DMS114 treated with DMSO at 0.1 percent for 48 hours (cell line): ENCODE measurements at regions not wholly inside any gene's neighbourhood (a gene's known extent, or its start where the extent isn't known, plus 50 kb on each side); places are given as distances from the start of the nearest gene placed in this dataset.

ENCODE experiments used
- DNase-seq: peaks from one replicate; lab custom pipeline; 2025; ENCODE audit not compliant: unreplicated experiment; lab: John Stamatoyannopoulos, UW

DNA sequence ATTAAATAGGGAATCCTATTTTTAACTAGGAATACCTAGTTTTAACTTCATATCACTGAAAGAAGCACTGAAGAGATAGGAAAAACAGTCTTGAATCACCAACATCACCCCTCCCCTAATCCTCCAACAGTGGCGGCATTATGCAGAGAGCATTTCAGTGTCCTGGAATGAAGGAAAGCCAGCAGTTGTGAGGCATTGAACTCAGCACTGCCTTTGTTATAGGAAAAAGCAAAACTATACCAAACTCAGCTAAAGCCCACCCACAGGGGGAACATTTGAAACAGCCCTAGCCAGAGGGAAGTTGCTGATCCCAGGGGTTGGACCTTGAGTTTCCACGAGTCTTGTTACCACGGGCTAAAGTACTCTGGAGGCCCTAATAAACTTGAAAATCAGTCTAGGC is 310.6 kb upstream of the EDIL3 start:
- no peak for DNase-seq

DNA sequence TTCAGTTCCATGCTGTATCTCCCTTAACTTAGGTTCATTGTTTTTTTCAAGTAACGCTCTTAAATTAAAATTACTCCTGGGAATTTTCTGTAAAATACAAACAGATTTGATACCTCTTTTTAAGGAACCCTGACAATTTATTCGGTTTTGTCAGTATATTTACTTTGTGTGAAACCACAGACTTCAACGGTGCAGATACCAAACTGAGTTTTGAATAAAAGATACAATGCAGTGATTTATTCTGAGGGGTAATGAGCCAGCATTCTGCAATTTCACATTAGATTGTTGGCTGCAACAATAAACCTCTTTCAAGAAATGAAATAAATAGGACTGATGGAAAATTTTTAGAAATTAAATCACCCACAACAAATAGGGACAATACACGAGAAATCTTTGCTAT is 308.6 kb upstream of the EDIL3 start:
- DNase-seq, result no peak

DNA sequence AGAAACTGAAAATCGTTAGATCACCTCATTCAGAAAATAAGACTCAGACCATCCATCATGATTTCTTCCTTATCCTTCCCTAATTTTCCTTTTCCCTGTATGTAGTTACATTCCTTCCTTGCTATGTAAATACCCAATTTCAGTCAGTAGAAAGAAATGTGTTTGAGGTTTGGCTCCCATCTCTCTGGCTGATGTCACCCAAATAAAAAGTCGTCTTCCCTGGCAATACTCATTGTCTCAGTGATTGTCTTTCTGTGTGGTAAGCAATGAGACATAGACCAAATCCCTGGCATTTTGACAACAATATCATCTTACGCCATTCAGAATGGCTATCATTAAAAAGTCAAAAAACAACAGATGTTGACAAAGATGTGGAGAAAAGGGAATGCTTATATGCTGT is 303.9 kb upstream of the EDIL3 start:
- DNase-seq, result no peak

DNA sequence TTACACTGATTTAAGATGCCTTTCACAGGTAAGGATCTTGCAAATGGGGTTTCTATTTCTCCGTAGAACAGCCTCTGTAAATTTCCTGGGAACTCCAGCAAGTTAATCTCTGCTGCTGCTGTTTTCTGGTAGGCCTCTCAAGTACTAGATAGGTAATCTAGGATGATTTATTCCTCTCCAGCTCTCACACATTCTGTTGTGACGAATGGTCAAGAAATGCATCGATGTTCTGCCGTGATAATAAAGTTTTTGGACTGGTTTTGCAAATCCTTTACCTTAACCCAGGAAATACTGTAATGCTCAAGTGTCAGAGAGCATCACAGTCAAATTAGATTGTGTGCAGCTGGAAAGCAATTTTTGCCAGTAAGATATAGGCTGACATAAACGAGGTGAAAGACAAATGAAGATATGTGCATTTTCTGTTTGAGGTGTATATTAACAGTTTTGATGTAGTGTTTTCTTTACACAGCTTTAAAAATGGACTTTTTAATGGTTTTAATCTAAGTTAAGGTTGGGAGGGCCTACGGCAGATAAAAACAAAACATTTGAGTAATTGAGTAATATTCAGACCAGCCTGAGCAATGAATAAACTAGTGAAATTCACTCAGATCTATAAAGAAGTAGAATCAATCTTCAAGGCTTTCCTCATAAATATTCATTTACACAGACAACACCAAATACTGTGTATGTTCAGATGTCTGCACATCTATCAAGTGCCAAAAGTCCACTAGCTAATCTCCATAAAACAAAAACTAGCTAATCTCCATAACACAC is 300.6 kb upstream of the EDIL3 start:
- DNase-seq, result no peak

GRCh38 chr5:84683594-84683993 is 298.9 kb upstream of the EDIL3 start:
- DNase-seq, result no peak

DNA sequence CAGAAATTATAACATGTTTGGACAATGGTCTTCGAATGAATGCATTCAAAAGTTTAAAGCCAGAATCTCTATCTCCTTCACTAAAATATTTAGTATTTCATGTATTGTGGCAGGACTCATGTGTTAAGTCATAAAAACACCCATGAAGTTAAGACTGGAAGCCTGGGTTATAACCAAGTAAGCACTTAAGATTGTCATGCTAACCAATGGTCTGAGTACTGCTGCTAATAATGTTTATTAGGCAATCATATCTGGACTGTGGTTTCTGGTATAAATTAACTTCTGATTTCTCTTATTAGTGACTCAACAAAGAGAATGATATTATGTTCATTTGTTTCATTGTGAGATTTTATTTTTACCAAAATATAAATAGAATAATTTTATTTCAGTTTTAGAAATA is 297.9 kb upstream of the EDIL3 start:
- DNase-seq, result no peak

GRCh38 chr5:84680908-84681307 is 296.2 kb upstream of the EDIL3 start:
- no peak for DNase-seq

- no peak for DNase-seq
Observed at GRCh38 chr5:84673785-84674184, 289.1 kb upstream of the EDIL3 start.

DNA sequence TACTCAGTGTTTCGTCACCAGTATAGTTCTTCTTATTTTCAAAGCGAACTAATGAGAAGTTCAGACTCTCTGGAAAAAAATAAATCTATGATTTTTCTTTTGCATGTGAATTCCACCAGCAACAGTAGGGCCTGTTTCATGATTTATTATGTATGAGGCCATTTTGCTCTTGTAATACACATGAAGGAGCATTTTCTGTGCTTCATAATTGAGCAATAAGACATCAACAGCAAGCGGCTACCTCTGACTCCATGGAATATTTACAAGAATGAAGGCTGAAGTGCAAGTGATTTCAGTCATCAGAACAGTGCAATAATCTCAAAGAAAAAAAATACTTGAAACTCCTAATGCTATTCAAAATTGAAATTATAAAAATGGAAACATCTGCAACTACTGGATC is 282.9 kb upstream of the EDIL3 start:
- no peak for DNase-seq

DNA sequence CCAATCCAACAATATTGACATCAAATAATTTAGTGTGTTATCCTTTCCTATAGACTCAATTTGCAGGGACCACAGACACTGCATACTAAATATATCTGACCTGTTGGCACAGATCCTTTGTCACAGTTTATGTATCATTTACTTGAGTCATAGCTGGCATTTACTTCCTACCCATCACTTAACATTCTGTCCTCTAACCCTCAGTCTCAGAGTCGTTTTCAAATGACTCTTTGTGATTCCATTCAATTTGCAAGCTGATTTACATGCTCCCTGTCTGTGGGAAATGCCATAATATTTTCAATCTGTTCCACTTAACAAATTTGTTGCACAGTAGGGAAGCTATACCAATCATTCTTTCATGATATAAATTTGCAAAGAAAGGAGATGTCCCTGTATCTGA is 265.7 kb upstream of the EDIL3 start:
- no peak for DNase-seq

DNA sequence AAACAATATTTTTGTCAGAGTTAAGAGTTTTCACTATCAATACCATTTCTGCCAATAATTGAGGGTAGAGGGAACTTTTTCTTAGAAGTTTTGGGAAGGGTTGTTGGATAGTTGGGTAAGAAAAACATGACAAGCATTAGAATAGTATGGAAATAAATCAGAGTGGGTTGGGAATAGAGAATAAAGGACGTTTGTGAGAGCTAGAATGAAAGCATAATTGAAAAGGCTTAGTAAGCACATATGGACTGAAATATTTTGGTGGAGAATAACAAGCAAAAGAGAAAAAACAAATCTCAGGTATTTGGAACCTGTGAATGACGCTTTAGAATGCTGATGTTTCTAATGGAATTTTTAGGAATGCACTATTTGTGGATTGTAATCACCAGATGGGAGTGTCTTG is 262.9 kb upstream of the EDIL3 start:
- DNase-seq, result no peak

DNA sequence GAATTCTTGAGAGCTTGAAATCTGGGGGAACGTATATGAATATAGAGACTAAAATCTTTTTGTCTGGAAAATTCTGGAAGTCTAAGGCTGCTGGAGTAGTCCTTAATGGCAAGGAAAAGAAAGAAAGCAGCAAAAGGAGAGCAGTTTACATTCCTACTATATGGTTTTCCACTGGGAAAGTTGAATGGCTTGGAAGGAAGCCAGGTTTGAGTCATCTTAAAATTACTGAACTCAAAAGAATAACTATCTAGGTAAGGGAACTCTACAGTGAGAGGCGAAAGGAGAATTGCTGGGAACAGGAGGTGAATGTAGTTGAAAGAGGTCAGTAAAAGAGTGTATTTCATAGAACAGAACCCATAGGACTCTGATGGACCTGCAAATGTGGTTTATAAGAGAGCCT is 258.1 kb upstream of the EDIL3 start:
- DNase-seq, result no peak

DNA sequence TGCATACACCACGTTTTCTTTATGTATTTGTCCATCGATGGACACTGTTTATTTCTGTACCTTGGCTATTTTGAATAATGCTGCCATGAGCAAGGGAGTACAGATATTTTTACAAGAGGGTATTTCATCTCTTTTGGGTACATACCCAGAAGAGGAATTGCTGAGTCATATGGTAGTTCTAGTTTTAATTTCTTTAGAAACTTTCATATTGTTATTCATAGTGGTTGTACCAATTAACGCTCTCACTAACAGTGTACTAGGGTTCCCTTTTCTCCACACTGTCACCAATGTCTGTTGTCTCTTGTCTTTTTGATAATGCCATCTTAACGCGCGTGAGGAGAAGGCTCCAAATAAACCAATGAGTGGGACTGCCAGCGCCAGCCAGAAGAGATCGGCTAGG is 257.6 kb upstream of the EDIL3 start:
- no peak for DNase-seq

DNA sequence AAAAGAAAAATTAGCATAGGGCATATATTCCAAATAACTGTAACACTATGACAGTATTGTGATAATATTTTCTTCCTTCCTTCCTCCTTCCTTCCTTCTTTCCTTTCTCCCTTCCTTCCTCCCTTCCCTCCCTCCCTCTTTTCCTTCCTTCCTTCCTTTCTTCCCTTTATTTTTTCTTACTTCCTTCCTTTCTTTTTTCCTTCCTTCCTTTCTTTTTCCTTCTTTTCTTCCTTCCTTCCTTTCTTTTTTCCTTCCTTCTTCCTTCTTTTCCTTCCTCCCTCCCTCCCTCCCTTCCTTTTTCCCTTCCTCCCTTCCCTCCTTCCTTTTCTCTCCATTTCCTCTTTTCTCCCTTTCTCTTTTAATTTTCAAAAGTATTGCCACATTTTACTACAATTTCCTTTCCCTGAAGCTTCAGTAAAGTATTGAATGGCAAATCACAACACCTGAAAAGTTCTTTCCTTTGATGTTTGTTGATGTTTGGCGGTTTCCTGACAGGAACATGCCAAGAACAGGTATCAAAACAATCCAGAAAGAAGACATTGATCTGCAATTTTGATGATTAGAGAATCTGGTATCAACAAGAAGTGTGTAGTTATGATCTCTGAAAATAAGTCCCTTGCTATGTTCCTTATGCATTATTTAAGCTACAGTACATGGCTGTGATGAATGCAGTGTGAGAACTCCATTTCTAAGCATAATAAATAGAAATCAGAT is 253.1 kb upstream of the EDIL3 start:
- DNase-seq, result no peak

- no peak for DNase-seq
Observed at GRCh38 chr5:84635235-84636055, 250.8 kb upstream of the EDIL3 start.

GRCh38 chr5:84634256-84634655 is 249.6 kb upstream of the EDIL3 start:
- no peak for DNase-seq

GRCh38 chr5:84632418-84632817 is 247.7 kb upstream of the EDIL3 start:
- DNase-seq, result no peak

DNA sequence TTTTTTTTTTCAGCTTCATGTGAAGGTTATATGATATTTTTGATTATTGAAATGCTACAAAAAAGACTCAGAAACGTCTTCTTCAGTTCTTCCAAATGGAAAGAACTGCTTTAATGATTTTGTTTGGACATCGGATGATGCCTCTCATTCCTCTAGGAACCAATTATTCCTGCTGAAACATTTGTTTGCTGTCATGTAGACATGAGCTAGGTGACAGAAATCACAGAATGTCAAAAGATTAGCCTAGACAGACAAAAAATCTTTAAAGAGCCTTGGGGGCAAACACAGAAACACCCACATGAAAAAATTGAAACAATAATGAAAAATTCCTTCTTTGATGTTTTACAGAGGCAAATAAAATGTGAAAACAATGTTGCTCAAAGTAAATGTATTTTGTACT is 244.2 kb upstream of the EDIL3 start:
- DNase-seq, result no peak

GRCh38 chr5:84623019-84623418 is 238.3 kb upstream of the EDIL3 start:
- no peak for DNase-seq

- DNase-seq, result no peak
Observed at GRCh38 chr5:84622461-84622860, 237.8 kb upstream of the EDIL3 start.

DNA sequence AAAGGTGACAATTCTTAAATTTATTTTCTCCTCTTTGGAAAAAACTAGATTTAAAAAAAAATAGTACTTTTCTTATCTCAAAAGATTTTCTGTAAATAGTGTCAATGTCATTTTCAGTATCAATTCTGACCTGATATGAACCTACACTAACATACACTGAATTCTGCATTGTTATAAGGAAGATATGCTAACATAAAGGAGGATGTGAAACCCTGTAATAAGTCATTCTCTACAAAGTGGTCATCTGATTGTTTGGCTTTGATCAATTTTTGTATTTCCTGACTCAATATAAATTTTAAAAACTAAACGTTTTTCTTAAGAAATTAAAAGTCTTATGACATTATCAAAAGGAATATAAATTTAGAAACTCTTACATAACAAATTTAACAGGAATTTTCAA is 233.6 kb upstream of the EDIL3 start:
- no peak for DNase-seq

- no peak for DNase-seq
Observed at GRCh38 chr5:84614906-84615305, 230.2 kb upstream of the EDIL3 start.
